ENCODE measurements at regions not wholly inside any gene's neighbourhood (a gene's known extent, or its start where the extent isn't known, plus 50 kb on each side); places are given as distances from the start of the nearest gene placed in this dataset.

DNA sequence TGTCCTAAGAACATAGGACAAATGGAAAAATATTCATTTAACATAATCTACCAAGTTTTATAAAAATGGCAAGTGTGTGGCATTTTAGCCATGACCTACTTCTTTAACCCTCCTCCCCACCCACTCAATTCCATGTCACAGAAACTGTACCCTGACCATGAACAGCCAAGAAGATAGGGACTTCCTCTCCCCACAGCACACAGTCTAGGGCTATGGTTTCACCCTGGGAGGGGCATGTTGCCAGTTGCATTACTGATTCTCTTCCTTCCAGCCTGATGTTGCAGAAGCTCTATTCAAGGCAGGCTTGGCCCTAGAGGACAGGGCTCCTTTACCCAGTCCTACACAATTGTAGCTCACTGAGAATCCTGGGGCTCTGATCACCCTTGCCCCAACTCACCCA lies 153.6 kb upstream of the KLF7 start:
- H3K4me3 ChIP-seq = no peak overlapping the region
- H3K4me2 ChIP-seq = peak overlapping the region in 2 of 11 experiments; percentile 37 to 60; a peak in 4 of 22 replicates
- H3K9ac ChIP-seq = no peak overlapping the region
- TF ChIP-seq Cebpa-rat (IDR thresholded peaks at IDR 0.05) = no peak
- no peaks in the 10 kb centered on the region for H3K36me3 ChIP-seq
- H4K20me1 ChIP-seq = no peaks in the 10 kb centered on the region
- no peaks in the 10 kb centered on the region for H3K9me3 ChIP-seq (replicated peaks in 1 of 11)
- H3K27me3 ChIP-seq = no peaks in the 10 kb centered on the region
- H3K4me1 ChIP-seq = peaks cover 0 to 32% (median 0%) of the 10 kb centered on the region in 10 experiments; a peak in 6 of 20 replicates
- no peak overlapping the region for H3K27ac ChIP-seq

- peak overlapping the region in 2 of 11 experiments; percentile 21 to 46; a peak in 3 of 22 replicates for H3K4me2 ChIP-seq
These were observed 154.8 kb upstream of the KLF7 start for GRCh38 chr2:207320381-207321159.

DNA sequence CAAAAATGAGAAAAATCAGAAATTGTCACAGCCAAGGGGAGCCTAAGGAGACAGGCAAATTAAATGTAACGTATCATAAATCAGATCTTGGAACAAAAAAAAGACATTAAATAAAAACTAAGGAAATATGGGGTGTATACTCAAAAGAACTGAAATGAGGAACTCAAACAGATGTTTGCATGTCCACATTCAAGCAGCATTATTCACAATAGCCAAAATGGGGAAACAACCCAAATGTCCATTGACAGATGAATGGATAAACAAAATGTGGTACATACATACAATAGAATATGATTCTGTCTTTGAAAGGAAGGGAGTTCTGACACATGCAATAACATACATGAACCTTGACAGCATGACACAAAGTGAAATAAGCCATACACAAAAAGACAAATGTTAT lies 155.8 kb upstream of the KLF7 start:
- H3K4me2 ChIP-seq = peak overlapping the region in 2 of 11 experiments; percentile 59 to 65; a peak in 3 of 22 replicates
- no peaks in the 10 kb centered on the region for H4K20me1 ChIP-seq
- no peaks in the 10 kb centered on the region for H3K36me3 ChIP-seq
- no peak for TF ChIP-seq Cebpa-rat (IDR thresholded peaks at IDR 0.05)
- no peaks in the 10 kb centered on the region for H3K27me3 ChIP-seq
- peaks cover 0 to 32% (median 0%) of the 10 kb centered on the region in 10 experiments; a peak in 6 of 20 replicates for H3K4me1 ChIP-seq
- H3K4me3 ChIP-seq = no peak overlapping the region
- H3K9ac ChIP-seq = no peak overlapping the region
- no peaks in the 10 kb centered on the region for H3K9me3 ChIP-seq (replicated peaks in 1 of 11)
- peak overlapping the region in 3 of 11 experiments; percentile 23 to 56 (median 35); a peak in 5 of 22 replicates for H3K27ac ChIP-seq

More at GRCh38 chr2:207320381-207321159, 154.8 kb upstream of the KLF7 start:
- Histone ChIP-seq H3K27me3 (no peaks in the 10 kb centered on the region), H4K20me1 (no peaks in the 10 kb centered on the region), H3K4me3 (no peak overlapping the region), H3K4me1 (peaks cover 0 to 32% (median 0%) of the 10 kb centered on the region in 10 experiments; a peak in 6 of 20 replicates), H3K9me3 (replicated peaks in 1 of 11) (no peaks in the 10 kb centered on the region), H3K9ac (no peak overlapping the region), H3K36me3 (no peaks in the 10 kb centered on the region), H3K27ac (no peak overlapping the region; a peak in 2 of 22 replicates)
- no peak for TF ChIP-seq Cebpa-rat (IDR thresholded peaks at IDR 0.05)

DNA sequence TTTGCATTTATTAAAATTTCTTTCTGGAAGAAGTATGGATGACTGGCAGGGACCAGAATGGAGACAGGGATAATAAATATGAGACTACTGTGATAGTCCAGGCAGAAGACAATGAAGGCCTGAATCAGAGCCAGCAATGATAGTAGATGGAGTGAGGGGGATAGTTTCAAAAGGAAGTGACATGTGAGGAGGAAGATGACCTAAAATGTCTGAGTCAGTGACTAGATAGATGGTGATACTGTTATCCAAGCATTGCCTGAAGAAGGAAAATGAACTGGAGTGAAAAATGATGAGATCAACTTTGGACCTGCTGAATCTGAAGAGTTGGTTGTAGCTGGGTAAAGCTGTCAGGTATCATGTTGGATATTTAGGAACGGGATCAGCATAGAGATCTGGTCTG lies 158.3 kb upstream of the KLF7 start:
- no peaks in the 10 kb centered on the region for H3K36me3 ChIP-seq
- H3K4me1 ChIP-seq = peaks cover 0 to 37% (median 5%) of the 10 kb centered on the region in 10 experiments; a peak in 9 of 20 replicates
- TF ChIP-seq Cebpa-rat (IDR thresholded peaks at IDR 0.05) = no peak
- no peaks in the 10 kb centered on the region for H3K27me3 ChIP-seq
- no peak overlapping the region for H3K9ac ChIP-seq
- H3K27ac ChIP-seq = no peak overlapping the region
- no peak overlapping the region for H3K4me3 ChIP-seq
- H3K4me2 ChIP-seq = no peak overlapping the region
- H3K9me3 ChIP-seq (replicated peaks in 1 of 11) = no peaks in the 10 kb centered on the region
- H4K20me1 ChIP-seq = no peaks in the 10 kb centered on the region

DNA sequence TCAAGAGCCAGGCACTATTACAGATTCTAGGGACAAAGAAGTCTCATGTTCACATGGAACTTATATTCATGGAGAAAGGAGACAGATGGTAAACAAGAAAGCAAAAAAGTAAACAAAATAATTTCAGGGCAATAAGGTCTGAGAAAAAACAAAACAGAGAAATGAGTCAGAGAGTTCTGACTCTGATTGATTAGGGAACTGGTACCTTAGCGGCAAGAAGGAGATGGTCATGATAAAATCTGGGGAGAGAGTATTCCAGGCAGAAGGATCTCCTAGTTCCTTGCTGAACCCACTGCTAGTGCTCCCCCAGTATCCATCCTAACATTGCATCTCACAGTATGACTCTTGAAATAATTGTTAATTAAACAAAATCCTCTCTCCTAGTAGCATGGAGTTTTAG lies 161.8 kb upstream of the KLF7 start:
- Histone ChIP-seq H4K20me1 (no peaks in the 10 kb centered on the region), H3K4me1 (peaks cover 0 to 41% (median 6%) of the 10 kb centered on the region in 10 experiments; a peak in 9 of 20 replicates), H3K9me3 (replicated peaks in 1 of 11) (no peaks in the 10 kb centered on the region), H3K4me2 (no peak overlapping the region), H3K4me3 (no peak overlapping the region), H3K27ac (no peak overlapping the region), H3K27me3 (no peaks in the 10 kb centered on the region), H3K36me3 (no peaks in the 10 kb centered on the region), H3K9ac (no peak overlapping the region)
- no peak for TF ChIP-seq Cebpa-rat (IDR thresholded peaks at IDR 0.05)

DNA sequence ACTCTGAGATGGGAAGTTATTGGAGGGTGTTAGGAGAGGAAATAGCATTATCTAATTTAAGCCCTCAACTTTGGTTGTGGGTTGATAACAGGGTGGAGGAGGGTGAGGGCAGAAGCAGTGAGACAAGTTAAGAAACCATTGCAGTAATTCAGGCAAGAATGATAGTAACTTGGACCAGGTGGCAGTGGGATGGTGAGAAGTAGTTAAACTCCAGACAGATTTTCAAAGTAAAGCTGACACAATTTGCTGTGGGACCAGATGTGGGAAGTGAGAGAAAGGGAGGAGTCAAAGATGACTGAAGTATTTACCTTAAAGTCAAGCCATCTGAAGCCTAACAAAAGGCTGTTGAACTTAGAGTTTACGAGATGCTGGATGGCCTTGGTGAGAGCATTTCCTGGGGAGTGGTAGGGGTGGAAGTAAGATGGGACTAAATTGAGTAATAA lies 163.2 kb upstream of the KLF7 start:
- Histone ChIP-seq H3K27ac (no peak overlapping the region), H4K20me1 (no peaks in the 10 kb centered on the region), H3K9ac (no peak overlapping the region), H3K4me3 (no peak overlapping the region), H3K4me1 (peaks cover 0 to 54% (median 6%) of the 10 kb centered on the region in 10 experiments; a peak in 9 of 20 replicates), H3K36me3 (no peaks in the 10 kb centered on the region), H3K9me3 (replicated peaks in 1 of 11) (no peaks in the 10 kb centered on the region), H3K4me2 (peak overlapping the region in 7 of 11 experiments; percentile 12 to 59 (median 34); a peak in 11 of 22 replicates), H3K27me3 (no peaks in the 10 kb centered on the region)
- TF ChIP-seq Cebpa-rat (IDR thresholded peaks at IDR 0.05) = no peak

- Histone ChIP-seq H3K9ac (no peak overlapping the region), H3K4me3 (no peak overlapping the region), H4K20me1 (no peaks in the 10 kb centered on the region), H3K27ac (no peak overlapping the region), H3K27me3 (no peaks in the 10 kb centered on the region), H3K4me1 (peaks cover 0 to 68% (median 6%) of the 10 kb centered on the region in 10 experiments; a peak in 9 of 20 replicates), H3K36me3 (no peaks in the 10 kb centered on the region), H3K4me2 (peak overlapping the region in 2 of 11 experiments; percentile 47 to 58; a peak in 4 of 22 replicates), H3K9me3 (replicated peaks in 1 of 11) (no peaks in the 10 kb centered on the region)
- no peak for TF ChIP-seq Cebpa-rat (IDR thresholded peaks at IDR 0.05)
These were observed 165.2 kb upstream of the KLF7 start for GRCh38 chr2:207330912-207331311.

DNA sequence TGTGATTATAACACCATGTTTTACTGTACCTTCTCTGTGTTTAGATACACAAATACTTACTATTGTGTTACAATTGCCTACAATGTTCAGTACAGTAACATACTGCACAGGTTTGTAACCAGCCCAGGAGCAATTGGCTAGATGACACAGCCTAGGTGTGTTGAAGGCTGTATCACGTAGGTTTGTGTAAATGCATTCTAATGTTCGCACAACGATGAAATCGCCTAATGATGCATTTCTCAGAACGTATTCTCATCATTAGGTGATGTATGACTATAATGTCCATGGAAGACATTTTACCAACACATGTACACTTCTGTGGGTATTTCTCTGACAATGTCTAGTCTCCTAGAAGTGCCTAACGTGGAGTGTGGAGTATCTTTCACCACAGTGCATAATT lies 165.9 kb upstream of the KLF7 start:
- no peaks in the 10 kb centered on the region for H3K9me3 ChIP-seq (replicated peaks in 1 of 11)
- no peak for TF ChIP-seq Cebpa-rat (IDR thresholded peaks at IDR 0.05)
- H4K20me1 ChIP-seq = no peaks in the 10 kb centered on the region
- H3K9ac ChIP-seq = no peak overlapping the region
- 0 out of 22 replicates have a peak overlapping the region, but pooled peaks of 1 of the 11 experiments have one; percentile 48 for H3K27ac ChIP-seq
- peaks cover 0 to 68% (median 6%) of the 10 kb centered on the region in 10 experiments; a peak in 9 of 20 replicates for H3K4me1 ChIP-seq
- no peak overlapping the region for H3K4me3 ChIP-seq
- no peaks in the 10 kb centered on the region for H3K36me3 ChIP-seq
- no peaks in the 10 kb centered on the region for H3K27me3 ChIP-seq
- peak overlapping the region in 3 of 11 experiments; percentile 19 to 68 (median 58); a peak in 4 of 22 replicates for H3K4me2 ChIP-seq

GRCh38 chr2:207332480-207333212 lies 166.9 kb upstream of the KLF7 start:
- Histone ChIP-seq H3K9me3 (replicated peaks in 1 of 11) (no peaks in the 10 kb centered on the region), H3K9ac (no peak overlapping the region), H3K4me1 (peaks cover 0 to 71% (median 6%) of the 10 kb centered on the region in 10 experiments; a peak in 9 of 20 replicates), H3K4me3 (no peak overlapping the region), H3K4me2 (peak overlapping the region in 3 of 11 experiments; percentile 19 to 68 (median 58); a peak in 6 of 22 replicates), H3K27ac (peak overlapping the region in 3 of 11 experiments; percentile 10 to 48 (median 35); a peak in 3 of 22 replicates), H3K27me3 (no peaks in the 10 kb centered on the region), H4K20me1 (no peaks in the 10 kb centered on the region), H3K36me3 (no peaks in the 10 kb centered on the region)
- TF ChIP-seq Cebpa-rat (IDR thresholded peaks at IDR 0.05) = no peak
